DND-41 (cell line): ENCODE measurements at regions not wholly inside any gene's neighbourhood (a gene's known extent, or its start where the extent isn't known, plus 50 kb on each side); places are given as distances from the start of the nearest gene placed in this dataset.

Experiments
- ATAC-seq: fragments of 200-7000 bp; cut with Tn5 transposase; 3 replicates; pipeline ENCODE4 v1.9.1; 2021; ENCODE audit warnings: low read depth; ENCODE audit not compliant: insufficient read depth
- DNase-seq: peaks from one replicate; pipeline ENCODE4 v3.0.0-alpha.2; 2020
- H2AFZ ChIP-seq: 2 replicates; pipeline ENCODE4 v1.6.0; 2012; ENCODE audit warnings: low read depth, low read length
- H3K27ac ChIP-seq: 2 replicates; pipeline ENCODE4 v1.5.1; 2012; ENCODE audit warnings: low read length, inconsistent platforms
- H3K27me3 ChIP-seq: fragments of 200-600 bp; sonication (generic); 2 replicates; pipeline ENCODE4 v1.6.0; 2012; ENCODE audit warnings: low read length, mild to moderate bottlenecking, inconsistent platforms; ENCODE audit not compliant: insufficient read depth, poor library complexity
- H3K36me3 ChIP-seq: 2 replicates; pipeline ENCODE4 v1.5.1; 2012; ENCODE audit warnings: low read length, inconsistent platforms; ENCODE audit not compliant: insufficient read depth
- H3K4me1 ChIP-seq: 2 replicates; pipeline ENCODE4 v1.5.1; 2012; ENCODE audit warnings: mild to moderate bottlenecking, low read length; ENCODE audit not compliant: insufficient read depth
- H3K4me2 ChIP-seq: 2 replicates; pipeline ENCODE4 v1.6.0; 2012; ENCODE audit warnings: mild to moderate bottlenecking, moderate library complexity, low read length, inconsistent platforms; ENCODE audit not compliant: insufficient read depth
- H3K4me3 ChIP-seq, 2 experiments: fragments of 200-600 bp in 1 of 2; shearing (Covaris generic) in 1 of 2; 2 replicates each; pipeline ENCODE4 v1.5.1; 2012 to 2016; ENCODE audit warnings: inconsistent platforms in 2 of 2, low read length in 2 of 2, mild to moderate bottlenecking in 2 of 2, low read depth in 1 of 2, moderate library complexity in 1 of 2
- H3K79me2 ChIP-seq: 2 replicates; pipeline ENCODE4 v1.6.0; 2012; ENCODE audit warnings: low read length, inconsistent platforms; ENCODE audit not compliant: insufficient read depth
- H3K9ac ChIP-seq: 2 replicates; pipeline ENCODE4 v1.6.0; 2012; ENCODE audit warnings: low read depth, mild to moderate bottlenecking, inconsistent platforms, low read length, moderate library complexity
- H3K9me3 ChIP-seq: 2 replicates; pipeline ENCODE4 v1.5.1; 2012; ENCODE audit warnings: low read length, moderate library complexity, mild to moderate bottlenecking, inconsistent platforms; ENCODE audit not compliant: insufficient read depth, severe bottlenecking
- H4K20me1 ChIP-seq: 2 replicates; pipeline ENCODE4 v1.6.0; 2012; ENCODE audit warnings: low read length; ENCODE audit not compliant: insufficient read depth
- CTCF ChIP-seq: IDR thresholded peaks from 2 replicates; pipeline ENCODE4 v1.5.1; 2012; ENCODE audit warnings: borderline replicate concordance, low read length, moderate library complexity, mild to moderate bottlenecking; ENCODE audit not compliant: poor library complexity, severe bottlenecking; ENCODE audit errors: extremely low read depth
- EZH2 ChIP-seq: IDR thresholded peaks from 3 replicates; pipeline ENCODE4 v1.6.1; 2012; ENCODE audit warnings: borderline replicate concordance, low read depth, mild to moderate bottlenecking, moderate library complexity, low read length, inconsistent platforms; ENCODE audit not compliant: severe bottlenecking

GRCh38 chr7:63887031-63887430 lies 111.6 kb upstream of the ZNF722 start:
- ATAC-seq (no peak), DNase-seq (no peak)
- peaks cover 60% of the 10 kb centered on the region for H3K9me3 ChIP-seq
- H3K27me3 ChIP-seq = no peaks in the 10 kb centered on the region
- H3K9ac ChIP-seq = no peak overlapping the region
- no peaks in the 10 kb centered on the region for H4K20me1 ChIP-seq
- no peak overlapping the region for H3K4me3 ChIP-seq
- no peak overlapping the region for H3K4me2 ChIP-seq
- H3K79me2 ChIP-seq = no peaks in the 10 kb centered on the region
- H3K36me3 ChIP-seq = no peaks in the 10 kb centered on the region
- H3K27ac ChIP-seq = no peak overlapping the region
- no peaks in the 10 kb centered on the region for H3K4me1 ChIP-seq
- no peak overlapping the region for H2AFZ ChIP-seq
- TF ChIP-seq EZH2 (no peak), CTCF (no peak)

- peaks cover 21% of the 10 kb centered on the region for H3K9me3 ChIP-seq
- H3K36me3 ChIP-seq = peaks cover 17% of the 10 kb centered on the region
- peak overlapping the region; percentile 83 for H2AFZ ChIP-seq
Observed at GRCh38 chr7:63899691-63900393, 98.8 kb upstream of the ZNF722 start.

DNA sequence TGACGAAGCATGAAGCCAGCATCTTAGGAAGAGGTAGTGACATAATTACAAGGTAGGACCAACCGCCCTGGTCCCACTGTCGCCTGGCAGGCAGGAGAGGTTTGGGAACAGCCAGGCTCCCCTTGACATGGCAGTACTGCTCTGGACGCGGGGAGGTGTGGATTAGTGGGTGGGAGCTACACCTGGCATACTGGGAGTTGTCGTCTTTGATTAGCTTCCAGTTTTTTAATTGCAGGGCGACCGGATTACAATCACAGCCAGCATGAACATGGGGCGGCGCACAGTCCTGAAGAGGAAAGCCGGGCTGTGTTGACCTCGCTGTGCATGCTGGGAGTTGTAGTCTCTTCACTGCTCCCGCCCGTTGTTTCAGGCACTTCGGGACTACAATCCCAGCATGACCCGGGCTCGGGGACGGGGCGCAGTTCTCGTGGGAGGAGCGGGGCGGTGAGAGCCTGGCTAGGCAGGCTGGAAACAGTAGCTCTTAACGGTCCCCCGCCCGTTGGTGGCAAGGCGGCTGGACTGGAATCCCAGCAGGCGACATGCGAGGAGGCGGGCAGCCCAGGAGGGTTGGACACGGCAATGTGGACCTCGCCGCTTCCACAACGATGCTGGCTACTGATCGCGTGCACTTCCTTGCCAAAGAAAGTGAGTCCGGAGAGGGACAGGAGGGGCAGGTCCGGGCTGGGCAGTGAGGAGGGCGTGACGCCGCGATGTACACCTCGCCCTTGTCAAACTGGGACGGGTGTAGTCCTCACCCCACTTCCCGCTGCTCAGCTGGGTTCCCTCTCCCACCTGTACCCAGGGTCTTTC lies 98.0 kb upstream of the ZNF722 start:
- peak; percentile 97 for DNase-seq
- no peaks in the 10 kb centered on the region for H3K27me3 ChIP-seq
- H3K27ac ChIP-seq = peak overlapping the region; percentile 98
- H3K9me3 ChIP-seq = peaks cover 21% of the 10 kb centered on the region
- H4K20me1 ChIP-seq = no peaks in the 10 kb centered on the region
- ATAC-seq = peak; percentile 96
- peak; percentile 21 for TF ChIP-seq CTCF
- no peak for TF ChIP-seq EZH2
- peak overlapping the region; percentile 94 for H3K9ac ChIP-seq
- H3K4me3 ChIP-seq = peak overlapping the region; percentile 65 to 96; a peak in 3 of 4 replicates
- peaks cover 25% of the 10 kb centered on the region for H3K36me3 ChIP-seq
- H3K79me2 ChIP-seq = peaks cover 37% of the 10 kb centered on the region
- H3K4me2 ChIP-seq = peak overlapping the region; percentile 75
- H3K4me1 ChIP-seq = peaks cover 28% of the 10 kb centered on the region
- peak overlapping the region; percentile 83 for H2AFZ ChIP-seq

More at GRCh38 chr7:63899691-63900393, 98.8 kb upstream of the ZNF722 start:
- Histone ChIP-seq H3K4me1 (peaks cover 28% of the 10 kb centered on the region), H3K27me3 (no peaks in the 10 kb centered on the region), H3K4me3 (peak overlapping the region; percentile 31 to 96; a peak in 3 of 4 replicates), H3K4me2 (peak overlapping the region; percentile 75), H3K27ac (peak overlapping the region; percentile 56), H3K79me2 (peaks cover 37% of the 10 kb centered on the region), H3K9ac (peak overlapping the region; percentile 94), H4K20me1 (no peaks in the 10 kb centered on the region)
- TF ChIP-seq EZH2 (no peak), CTCF (no peak)
- ATAC-seq (peak; percentile 67), DNase-seq (peak; percentile 80)
